GM19452 (cell line): ENCODE measurements at regions not wholly inside any gene's neighbourhood (a gene's known extent, or its start where the extent isn't known, plus 50 kb on each side); places are given as distances from the start of the nearest gene placed in this dataset.

Source experiments
- ATAC-seq: cut with Tn5 transposase; IDR thresholded peaks from one replicate; pipeline ENCODE4 v1.9.1; 2021; ENCODE audit not compliant: unreplicated experiment

DNA sequence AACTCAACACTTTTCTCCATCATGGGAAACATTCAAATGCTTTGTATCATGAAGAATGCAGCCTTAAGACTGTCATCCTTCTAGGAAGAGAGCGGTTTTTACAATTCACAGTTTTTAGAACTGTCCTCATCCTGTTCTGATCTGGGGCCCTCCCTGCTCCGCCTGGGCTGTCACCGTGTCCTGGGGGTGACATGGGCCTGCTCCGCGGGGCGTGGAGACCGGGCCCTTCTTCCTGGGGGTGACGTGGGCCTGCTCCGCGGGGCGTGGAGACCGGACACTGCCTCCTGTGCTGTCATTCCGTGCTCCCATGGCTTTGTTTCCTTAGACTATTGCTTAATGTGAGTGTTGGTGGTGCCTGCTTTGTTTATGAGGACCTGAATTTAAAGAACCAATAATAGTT, 122.8 kb downstream of the TMEM18 start:
- ATAC-seq, result no peak

DNA sequence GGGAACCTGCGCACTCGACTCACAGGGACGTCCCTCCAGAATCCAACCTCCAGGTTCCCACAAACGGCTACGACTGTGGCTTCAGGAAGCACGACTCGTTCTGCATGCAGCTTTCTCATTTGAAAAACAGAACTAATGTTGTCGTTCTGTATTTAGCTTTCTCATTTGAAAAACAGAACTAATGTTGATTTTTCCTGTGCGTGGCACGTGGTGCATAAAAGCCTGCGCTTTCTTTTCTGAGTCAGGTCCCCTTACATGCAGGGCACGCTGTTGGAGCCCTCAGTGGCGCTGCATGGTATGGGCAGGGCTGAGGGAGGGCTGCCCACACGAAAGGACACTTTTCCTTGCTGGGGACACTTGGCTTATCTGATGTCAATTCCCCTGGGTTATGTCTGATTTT, 124.3 kb downstream of the TMEM18 start:
- no peak for ATAC-seq

- ATAC-seq, result no peak
Observed at GRCh38 chr2:551621-552020, 125.6 kb downstream of the TMEM18 start.

- ATAC-seq, result no peak
Observed at GRCh38 chr2:550860-551567, 126.2 kb downstream of the TMEM18 start.

GRCh38 chr2:545711-546650, 131.2 kb downstream of the TMEM18 start:
- ATAC-seq, result no peak

DNA sequence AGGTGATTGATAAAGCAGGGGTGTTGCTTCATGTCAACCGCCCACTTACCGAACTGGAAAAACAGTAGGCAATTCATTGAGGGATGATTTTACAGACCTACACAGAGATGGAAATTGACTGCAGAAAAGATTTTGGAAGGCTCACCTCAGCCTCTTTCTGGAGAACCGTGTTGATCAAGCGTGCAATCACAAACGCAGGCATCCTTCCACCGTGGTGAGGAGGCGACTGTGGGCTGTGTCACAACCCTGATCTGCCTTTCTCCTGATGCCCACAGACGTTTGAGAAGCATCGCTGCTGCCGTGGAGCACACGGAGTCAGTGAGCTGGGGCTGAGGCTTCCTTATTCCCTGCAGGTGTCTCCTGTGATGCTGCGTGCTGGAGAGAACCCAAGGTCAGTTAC, 132.0 kb downstream of the TMEM18 start:
- ATAC-seq, result no peak

DNA sequence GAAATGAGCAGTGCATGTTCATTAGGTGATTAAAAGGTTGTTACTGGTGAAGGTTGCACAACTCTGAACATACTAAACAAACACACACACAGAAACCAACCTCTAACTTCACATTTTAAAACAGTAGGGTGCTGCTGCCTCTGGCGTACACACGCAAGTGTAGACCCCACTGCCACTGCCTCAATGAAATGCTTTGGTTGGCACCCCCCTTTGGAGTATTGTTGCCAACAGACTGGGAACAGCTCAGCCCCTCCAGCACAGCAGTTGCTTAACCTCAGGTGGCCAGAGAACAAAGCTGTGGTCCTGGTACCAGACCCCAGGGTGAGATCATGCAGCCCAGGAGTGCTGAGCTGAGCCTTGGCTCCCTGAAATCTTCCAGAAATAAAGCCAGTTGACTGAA, 138.6 kb downstream of the TMEM18 start:
- no peak for ATAC-seq

DNA sequence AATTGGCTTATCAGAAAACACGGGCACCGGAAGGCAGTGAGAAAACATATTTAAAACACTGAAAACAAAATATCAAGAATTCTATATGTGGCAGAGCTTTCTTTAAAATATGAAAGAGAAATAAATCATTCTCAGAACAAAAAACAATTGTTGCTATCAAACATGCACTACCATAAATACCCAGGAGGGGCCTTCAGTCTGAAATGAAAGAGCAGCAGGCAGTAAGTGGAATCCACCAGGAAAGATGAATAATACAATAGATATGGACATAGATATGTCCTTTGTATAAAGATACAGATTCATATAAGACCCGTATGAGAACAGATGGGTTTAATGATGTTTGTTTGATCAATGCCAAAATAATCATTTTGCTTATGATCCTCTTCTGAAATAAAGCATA, 142.0 kb downstream of the TMEM18 start:
- no peak for ATAC-seq

DNA sequence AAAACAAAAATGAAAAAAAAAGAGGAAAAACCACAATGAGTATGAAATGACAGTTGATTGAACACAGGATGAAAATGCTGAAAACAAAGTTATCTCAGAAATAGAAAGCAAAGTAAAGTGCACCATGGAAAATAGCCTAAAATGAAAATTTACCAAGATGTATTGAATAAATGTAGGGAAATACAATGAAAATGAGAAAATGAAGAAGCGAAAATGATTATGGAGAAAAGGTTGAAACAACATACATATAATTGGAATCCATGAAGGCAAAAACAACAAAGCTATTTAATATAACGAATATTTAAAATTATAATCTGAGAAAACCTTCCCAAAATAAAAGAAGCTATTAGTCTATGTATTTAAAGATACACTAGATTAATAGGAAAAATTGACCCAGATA, 147.4 kb downstream of the TMEM18 start:
- ATAC-seq, result no peak

DNA sequence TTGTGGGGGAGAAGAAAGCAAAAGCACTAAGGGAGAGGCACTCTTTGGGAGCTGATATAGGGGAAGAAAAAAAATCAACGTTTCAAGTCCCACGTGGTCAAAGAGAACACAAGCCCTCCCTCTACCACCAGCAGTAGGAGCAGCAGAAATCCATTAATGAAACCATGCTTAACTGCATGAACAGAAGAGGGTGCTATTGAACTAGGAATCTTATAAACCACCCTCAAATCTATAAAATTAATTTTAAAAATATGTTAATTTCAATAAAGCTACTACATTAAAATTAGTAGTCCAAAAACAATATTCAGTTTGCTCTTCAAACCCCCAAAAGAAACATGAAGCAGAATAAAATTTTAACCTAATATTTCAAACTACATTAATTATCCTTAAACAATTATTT, 147.8 kb downstream of the TMEM18 start:
- ATAC-seq, result no peak

DNA sequence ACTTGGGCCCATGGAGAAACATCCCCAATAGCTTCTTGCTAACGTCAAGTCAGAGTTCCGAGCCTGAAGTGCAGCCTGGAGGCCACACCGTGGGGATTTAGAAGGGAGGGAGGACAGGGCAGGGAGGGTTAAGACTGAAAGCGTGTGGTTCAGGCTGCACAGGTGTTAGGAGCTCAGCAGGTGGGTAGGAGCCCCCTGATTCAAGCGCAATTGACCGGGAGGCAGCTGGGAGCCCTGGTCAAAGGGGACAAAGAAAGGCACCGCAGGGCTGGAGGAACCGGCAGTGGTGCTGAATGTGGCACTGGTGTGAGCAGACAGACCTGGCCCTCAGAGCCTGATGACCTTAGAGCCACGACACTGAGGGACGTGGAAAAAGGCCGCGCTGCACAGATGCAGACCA, 149.6 kb downstream of the TMEM18 start:
- no peak for ATAC-seq

DNA sequence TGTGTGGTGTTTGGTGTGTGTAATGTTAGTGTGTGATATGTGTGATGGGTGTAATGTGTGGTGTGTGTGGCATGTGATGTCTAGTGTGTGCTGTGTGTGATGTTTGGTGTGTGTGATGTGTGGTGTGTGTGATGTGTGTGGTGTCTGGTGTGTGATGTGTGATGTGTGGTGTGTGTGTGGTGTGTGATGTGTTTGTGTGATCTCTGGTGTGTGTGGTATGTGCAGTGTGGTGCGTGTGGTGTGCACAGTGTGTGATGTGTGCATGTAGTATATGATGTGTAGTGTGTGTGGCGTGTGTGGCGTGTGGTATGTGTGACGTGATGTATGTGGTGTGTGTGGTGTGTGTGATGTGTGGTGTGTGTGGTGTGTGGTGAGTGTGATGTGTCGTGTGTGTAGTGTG, 150.3 kb downstream of the TMEM18 start:
- no peak for ATAC-seq

GRCh38 chr2:525611-526010, 151.6 kb downstream of the TMEM18 start:
- no peak for ATAC-seq

DNA sequence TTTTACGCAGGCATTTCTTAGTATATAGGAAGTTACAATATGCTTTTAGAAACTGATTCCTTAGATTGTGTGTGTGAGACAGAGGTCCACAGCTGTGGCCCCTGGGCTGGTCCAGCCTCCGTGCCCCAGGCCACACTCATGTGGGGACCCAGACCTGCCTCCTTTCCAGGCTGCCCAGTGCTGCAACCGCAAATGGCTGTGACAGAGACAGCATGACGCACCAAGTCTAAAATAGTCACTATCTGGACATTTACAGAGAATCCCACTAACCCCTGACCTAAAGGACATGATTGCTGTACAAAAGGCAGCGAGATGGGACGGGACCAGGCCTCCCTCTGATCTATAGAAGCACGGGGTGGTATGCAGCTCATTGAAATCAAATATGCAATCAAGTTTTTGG, 152.2 kb downstream of the TMEM18 start:
- ATAC-seq, result no peak

DNA sequence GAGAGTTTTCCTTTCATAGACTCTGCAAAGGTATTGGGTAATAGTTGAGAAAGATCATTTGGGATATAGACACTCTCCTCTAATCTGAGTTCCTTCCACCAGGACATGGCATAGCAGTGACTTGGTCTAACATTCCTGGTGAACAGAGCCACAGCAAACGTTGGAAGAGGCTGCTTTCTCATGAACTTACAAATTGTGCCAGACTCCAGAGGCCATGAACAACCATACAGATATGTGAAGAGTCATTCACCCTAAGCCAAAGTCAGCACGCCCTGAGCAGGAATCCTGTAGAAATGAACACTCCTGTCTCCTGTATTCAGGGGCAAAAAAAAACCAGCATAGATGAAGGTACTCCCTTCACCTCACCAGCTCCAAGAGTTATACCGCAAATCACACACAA, 152.8 kb downstream of the TMEM18 start:
- ATAC-seq, result no peak

GRCh38 chr2:523698-524270, 153.4 kb downstream of the TMEM18 start:
- no peak for ATAC-seq

DNA sequence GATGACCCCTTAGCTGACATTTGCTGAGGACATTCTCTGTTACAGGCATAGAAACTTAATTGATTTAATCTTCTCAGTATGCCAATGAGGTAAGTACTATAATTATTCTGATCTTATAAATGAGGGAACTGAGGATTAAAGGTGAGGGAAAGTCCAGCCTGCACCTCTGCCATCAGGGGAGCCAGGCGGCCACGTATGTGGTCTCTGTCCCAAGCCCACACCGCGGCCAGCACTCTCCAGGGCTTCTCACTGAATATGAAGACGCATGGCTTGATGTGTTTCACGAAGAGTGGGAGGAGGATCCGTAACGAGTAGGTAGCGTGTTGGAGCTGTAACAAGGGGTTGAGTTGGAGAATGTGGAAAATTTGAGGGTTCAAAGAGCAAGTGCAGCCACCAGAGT, 154.4 kb downstream of the TMEM18 start:
- ATAC-seq, result no peak

GRCh38 chr2:521853-522530, 155.2 kb downstream of the TMEM18 start:
- ATAC-seq, result no peak

DNA sequence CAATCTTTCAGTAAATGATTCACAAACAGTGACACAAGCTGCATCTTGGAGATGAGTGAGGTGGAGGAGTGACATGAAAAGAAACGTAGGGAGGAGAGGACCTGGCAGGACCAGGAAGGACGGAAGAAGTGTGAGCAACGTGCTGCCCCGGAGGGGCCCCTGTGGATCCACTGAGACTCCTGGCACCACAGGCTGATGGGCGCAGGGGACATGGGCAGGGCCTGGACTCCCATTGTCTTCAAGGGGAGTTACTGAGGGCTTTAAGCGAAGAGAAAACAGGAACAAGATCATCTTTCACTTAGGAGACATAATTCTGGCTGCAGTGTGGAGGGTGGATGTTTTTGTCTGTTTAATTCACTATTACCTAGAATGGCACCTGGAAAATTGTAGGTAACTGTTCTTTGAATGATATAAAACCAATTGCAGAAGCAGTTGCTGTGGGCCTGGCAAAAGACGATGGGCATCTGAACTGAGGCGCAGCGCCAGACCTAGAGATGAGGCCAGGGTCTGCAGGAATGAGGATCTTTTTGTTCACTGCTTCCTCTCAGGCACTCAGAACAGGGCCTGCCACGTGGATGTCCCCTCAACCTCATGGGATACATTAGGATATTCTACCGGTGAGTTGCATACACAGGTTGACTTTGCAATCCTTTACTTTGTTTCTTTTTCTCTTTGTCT, 156.4 kb downstream of the TMEM18 start:
- no peak for ATAC-seq

GRCh38 chr2:516944-517343, 160.3 kb downstream of the TMEM18 start:
- ATAC-seq, result no peak

GRCh38 chr2:516131-516530, 161.1 kb downstream of the TMEM18 start:
- no peak for ATAC-seq
